ENCODE measurements at regions not wholly inside any gene's neighbourhood (a gene's known extent, or its start where the extent isn't known, plus 50 kb on each side); places are given as distances from the start of the nearest gene placed in this dataset.

DNA sequence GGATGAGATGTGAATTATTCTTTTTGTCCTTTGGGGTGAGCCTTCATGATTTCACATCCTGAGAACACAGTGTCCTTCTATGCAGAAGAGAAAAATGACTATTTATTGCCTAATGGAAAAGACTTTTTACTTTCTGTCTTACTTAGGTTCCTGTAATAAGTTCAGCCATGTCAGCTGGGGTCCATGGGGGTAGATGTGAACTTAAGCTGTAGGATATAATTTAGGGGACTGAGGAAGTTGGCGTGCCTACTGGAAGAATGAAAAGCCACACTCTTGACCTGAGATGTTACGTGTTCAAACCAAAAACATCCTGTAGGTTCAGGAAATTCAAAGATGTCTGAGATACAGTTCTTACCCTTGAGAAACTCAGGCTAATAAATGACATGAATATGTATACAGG, 660.5 kb downstream of the TOX3 start:
- DNase-seq: no peak

DNA sequence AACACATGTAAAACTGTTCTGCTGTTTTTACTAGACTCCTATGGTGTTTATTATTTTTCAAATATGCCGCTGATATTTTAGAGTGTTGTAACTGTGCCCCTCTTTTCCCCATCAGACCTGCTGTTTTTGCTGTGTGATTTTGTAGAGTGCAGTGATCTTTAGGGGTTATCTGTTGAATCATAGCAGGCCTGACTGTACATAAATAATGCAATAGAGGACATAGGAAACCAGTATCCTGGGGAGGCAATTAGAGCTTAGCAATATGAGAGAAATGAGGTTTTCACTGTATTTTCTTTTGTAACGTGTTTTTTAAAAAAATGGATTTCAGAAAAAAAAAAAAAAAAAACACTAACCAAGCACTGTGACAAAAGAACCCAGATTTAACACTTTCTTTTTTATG, 662.2 kb downstream of the TOX3 start:
- no peak for DNase-seq

GRCh38 chr16:51881731-51882130, 665.2 kb downstream of the TOX3 start:
- no peak for DNase-seq

- DNase-seq: peak; percentile 36
Observed at GRCh38 chr16:51880776-51881175, 666.2 kb downstream of the TOX3 start.

- no peak for DNase-seq
Observed at GRCh38 chr16:51877686-51878085, 669.3 kb downstream of the TOX3 start.

DNA sequence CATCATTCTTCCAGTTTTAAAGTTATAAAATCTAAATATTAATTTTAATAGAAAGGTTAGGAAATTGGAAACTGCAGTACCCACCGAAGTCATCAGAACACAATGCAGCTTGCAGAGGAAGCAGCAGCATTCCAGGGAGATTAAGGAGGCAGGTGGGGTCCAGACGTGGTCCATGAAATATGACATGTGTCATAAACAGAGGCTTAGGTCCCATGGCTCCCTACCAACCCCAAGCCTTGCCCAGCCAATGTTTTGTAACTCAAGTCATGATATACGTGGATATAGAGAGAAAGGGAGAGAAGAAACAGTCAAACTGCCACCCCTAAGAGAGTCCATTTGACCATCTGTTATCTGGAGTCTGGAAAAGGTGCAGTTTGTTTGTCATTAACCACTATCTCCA, 670.0 kb downstream of the TOX3 start:
- DNase-seq: no peak

DNA sequence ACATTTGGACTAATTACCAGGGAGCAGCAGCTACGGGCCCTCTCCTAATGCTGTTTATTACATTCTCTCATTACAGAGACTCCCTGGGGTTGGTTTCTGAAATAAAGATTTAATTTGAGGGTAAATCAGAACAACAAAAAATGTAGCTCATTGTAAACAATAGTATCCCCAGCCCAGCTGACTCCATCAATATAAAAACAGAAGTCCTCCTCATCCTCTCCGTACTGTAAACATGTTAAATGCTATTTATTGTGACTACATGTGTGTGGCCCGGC, 670.4 kb downstream of the TOX3 start:
- no peak for DNase-seq

DNA sequence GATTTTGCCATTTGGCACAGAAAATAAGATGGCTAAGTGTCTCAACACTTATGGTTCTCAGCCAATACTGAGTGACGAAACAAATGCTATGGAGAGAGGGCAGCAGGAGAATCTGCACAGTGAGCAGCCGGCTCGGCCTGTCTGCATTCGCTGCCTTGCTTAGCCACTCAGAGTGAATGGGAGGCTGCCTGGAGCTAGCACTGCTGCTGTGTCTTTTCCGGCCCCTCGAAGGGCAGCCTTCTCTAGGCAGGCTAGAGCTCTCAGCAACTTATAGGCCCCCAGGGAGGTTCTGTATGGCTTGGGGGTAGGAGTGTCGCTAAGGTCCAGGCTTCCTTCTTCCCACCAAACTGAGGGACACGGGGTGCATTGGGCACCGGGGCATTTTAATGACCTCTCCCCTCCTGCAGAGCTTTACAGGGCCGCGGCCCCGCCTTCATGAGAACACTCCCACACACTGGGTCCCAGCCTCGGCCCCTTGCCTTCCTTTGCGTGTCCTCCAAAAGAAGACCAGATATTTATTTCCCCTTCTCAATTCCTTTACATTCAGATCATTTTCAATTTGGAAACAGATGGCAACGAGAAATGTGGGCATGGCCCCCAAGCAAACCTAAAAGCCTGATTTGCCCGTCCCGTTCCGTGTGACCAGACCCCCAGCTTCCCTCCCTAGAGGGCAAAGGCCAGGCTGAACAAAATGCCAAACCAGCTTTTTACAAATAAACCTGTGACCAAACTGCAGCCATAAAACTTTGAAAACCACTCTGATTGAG, 670.9 kb downstream of the TOX3 start:
- no peak for DNase-seq

DNA sequence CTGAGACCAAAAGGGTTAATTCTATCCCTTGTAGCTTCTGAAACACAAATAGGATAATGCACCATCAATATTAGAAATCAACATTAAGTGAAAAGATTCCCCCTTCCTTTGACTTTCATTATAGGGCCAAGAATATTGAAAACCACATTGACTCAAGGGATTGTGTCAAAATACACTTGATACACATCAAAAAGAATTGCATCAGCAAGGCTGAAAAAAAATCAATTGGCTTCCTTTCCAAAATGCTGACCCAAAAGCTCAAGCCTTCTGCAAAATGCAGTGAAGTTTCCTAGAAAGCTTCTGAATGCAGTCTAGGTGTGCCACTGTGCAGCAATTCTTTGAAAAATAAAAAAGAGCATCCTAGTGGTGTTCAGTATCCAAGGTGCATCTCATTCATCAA, 674.4 kb downstream of the TOX3 start:
- no peak for DNase-seq

DNA sequence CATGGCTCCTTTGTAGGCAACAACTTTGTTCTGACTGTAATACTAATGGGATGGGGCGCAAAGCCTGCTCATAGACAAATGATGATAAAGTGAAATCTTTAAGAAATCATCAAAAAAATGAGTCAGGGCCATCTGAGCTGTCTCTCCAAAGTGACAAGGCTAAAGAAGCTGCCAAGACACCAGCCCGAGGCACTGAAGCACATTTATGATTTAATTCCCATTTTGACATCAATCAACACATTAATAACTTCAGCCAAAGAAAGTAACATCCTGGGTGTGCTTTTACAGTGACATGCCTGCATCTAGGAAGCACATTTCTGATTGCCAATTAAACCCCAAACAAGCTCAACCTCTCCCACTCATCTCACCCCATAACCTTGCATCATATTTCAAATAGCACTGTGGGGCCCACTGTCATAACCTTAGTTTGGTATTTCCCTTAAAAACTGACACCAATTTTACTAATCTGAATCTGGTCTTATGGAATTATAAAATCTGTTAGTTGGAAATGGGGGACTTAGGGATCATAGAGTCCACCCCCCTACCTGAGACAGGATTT, 676.6 kb downstream of the TOX3 start:
- no peak for DNase-seq

- DNase-seq: no peak
Observed at GRCh38 chr16:51869176-51869575, 677.8 kb downstream of the TOX3 start.

DNA sequence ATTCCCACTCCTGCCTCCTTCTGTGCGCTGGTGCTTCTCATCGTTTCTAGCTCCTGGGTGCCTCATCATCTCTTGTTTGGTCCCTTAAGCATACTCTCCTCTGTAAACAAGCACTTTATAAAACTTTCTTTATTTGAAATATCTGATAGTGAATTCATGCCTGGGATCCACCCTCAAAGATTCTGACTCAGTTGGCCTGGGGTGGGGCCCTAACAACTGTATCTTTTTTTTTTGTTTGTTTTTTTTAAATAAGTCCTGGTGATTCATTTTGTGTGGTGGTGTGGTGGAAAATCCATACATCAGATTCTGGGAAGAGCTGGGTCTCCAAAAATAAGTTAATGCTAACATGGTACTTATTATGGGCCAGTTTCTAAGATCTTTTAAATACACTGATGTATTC, 678.3 kb downstream of the TOX3 start:
- DNase-seq: no peak

GRCh38 chr16:51867386-51868065, 679.4 kb downstream of the TOX3 start:
- no peak for DNase-seq

GRCh38 chr16:51864575-51864974, 682.4 kb downstream of the TOX3 start:
- no peak for DNase-seq

- no peak for DNase-seq
Observed at GRCh38 chr16:51854401-51854951, 692.5 kb downstream of the TOX3 start.

DNA sequence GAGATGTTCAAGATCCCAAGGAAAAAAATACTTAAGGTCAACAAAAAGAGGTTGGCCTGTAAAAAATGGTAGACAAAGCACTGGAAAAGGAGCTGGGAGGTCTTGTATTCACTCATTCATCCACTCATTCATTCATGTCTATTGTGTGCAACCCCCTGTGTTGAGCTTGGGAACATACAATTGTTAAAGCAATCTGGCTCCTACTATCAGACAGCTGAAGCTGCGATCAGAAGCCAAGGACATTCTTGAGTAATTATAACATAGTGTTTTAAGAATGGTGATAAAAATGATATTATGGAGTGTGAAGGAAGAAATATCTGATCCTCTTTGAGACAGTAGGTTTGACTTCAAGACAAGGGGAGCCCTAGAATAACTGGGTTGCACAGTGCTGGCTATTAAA, 693.4 kb downstream of the TOX3 start:
- no peak for DNase-seq

DNA sequence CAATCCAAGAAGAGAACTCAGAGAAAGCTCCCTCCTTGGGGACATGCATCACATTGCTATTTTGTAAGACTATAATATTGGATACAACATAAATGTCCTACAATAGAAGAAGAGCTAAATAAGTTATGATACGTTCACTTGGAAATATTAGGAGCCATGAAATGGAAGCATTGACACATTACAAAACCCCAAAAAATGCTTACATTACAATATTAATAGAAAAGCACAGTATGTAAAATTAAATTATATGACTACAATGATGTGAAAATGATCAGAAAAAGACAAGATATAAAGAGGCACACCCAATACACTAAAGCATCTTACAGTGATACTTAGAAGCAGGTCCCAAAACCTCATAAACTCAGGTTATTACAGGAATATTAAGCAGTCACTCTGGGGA, 694.1 kb downstream of the TOX3 start:
- no peak for DNase-seq

DNA sequence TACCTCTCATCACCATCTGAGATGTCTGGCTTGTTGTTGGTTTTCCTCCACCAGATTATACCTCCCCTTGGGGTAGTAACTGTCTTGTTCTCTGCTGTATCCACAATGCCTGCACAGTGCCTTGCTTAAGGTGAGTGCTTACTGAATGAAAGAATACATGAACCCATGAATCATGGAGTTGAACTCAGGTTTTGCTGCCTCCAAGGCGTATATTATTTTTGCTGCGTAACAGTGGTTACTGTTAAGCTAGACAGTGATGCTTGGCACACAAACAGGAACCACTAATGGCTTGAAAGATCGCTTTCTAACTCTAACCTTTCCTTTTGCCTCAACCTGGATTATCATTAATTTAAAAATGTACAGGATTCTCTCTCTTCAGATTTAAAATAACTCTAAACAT, 695.8 kb downstream of the TOX3 start:
- DNase-seq: no peak

DNA sequence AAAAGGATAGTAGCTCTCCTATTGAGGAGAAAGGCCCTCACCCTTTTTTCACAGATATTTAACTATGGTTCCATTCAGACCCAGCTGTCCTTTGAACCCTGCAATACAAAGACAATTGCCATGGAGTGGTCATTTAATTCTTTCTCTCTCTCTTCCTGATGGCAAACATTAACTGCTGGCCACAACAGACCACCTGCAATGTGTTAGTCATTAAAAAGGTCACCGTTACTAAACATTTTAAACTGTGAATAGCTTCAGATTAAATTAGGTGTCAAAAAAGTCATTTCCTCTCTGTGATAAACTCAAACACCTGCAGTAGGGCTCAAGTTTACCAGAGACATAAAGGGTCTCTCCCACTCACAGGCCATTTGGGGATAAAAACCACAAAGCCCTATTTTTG, 697.2 kb downstream of the TOX3 start:
- DNase-seq: no peak

DNA sequence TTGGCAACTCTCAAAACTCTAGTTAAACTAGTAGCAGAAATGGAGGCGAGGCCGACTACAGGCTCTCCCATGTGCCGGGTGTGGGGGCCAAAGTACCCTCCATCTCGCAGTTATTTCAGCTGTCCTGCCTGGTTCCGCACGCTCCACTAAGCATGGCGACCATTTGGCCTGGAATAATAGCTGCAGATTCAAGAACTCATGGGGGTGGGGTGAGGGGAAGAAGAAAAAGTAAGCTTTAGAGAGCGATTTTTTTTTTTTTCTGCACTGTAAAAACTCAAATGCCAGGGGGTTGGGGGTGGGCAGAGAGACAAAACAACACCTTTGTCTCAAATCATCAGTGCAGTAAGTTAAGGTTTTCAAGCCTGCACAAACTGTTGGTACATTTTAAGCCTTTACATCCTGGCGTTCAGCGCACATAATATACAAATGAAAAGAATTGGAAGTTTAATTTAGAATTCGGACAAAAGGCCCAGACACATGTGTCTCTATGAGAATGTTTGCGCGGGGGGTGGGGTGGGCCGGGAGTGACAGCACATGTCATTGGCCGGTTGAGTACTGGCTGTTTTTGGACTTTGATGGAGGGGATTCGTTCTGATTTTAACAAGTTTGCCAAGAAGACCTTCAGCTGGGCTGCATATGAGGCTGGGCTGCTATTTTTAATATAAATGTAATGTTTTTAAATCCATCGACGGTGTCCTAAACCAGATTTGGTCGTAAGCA, 694.7 kb upstream of the SALL1 start:
- DNase-seq: no peak

- peak; percentile 90 for DNase-seq
Observed at GRCh38 chr16:51839727-51840462, 688.8 kb upstream of the SALL1 start.

DNA sequence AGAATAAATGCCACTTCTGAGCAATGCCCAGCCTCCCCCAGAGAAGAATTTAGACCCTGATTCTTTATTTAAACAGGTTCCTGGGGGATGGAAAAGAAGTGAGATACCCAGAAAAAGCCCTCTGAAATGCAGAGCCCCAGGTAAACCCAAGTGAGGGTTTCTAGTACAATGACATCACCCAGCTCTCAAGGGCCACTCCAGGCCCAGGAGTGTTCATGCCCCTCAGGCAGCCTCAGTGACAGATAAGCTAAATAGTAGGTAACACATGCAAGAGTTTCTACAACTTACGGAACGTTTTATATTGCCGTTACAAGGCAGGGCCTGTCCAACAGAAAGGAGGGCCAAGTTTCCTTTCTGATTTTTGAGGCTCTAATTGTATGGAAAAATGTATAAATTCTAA, 683.7 kb upstream of the SALL1 start:
- DNase-seq: no peak

DNA sequence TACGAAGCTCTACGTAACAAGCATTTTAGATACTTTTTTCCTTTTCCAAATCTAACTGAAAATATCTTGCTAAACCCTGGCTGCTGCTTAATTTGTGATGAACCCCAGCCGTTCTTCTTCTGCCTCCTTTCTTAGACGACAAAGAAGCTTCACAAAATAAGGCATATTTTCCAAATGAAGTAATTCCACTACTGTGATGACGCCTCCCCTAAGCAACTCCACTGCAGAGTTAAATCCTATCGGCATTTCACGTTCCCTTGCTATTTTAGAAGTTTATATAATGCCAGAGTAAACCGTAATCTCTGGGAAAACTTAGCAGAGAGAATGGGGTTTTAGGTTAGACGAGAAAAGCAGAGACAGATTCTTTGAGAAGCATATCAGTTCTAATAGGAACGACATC, 683.1 kb upstream of the SALL1 start:
- DNase-seq: no peak
